H1 (cell line): ENCODE measurements at regions not wholly inside any gene's neighbourhood (a gene's known extent, or its start where the extent isn't known, plus 50 kb on each side); places are given as distances from the start of the nearest gene placed in this dataset.

Source experiments
- CTCF ChIA-PET: fragments of 300-600 bp; sonication (Branson Sonifier 250); formaldehyde crosslinking; loops from one replicate; lab custom pipeline; 2021; ENCODE audit not compliant: partially characterized antibody; lab: Charles Lee
- POLR2A ChIA-PET: fragments of 300-600 bp; sonication (Branson Sonifier 250); formaldehyde crosslinking; loops from one replicate; lab custom pipeline; 2021; ENCODE audit warnings: inconsistent platforms; ENCODE audit not compliant: partially characterized antibody; lab: Charles Lee
- DNase-seq, 2 experiments: peaks; one replicate each; pipeline versions ENCODE4 v3.0.0 to v3.0.0-alpha.2; 2010 to 2022; ENCODE audit warnings: low spot score in 2 of 2, low read depth in 1 of 2, mixed read lengths in 1 of 2
- FAIRE-seq: peaks from 2 replicates; lab custom pipeline; 2011; peaks lifted over from hg19 to GRCh38; lab: Jason Lieb, UNC
- H2AFZ ChIP-seq: 2 replicates; pipeline ENCODE4 v1.8.1; 2012; ENCODE audit warnings: low read length, inconsistent platforms
- H2AK5ac ChIP-seq: 2 replicates; pipeline ENCODE4 v1.6.1; 2013; ENCODE audit warnings: low read depth, low read length
- H2BK120ac ChIP-seq: replicated peaks from 2 replicates; pipeline ENCODE3; 2013; ENCODE audit warnings: low read depth, low read length, inconsistent platforms
- H2BK12ac ChIP-seq: 2 replicates; pipeline ENCODE4 v1.6.1; 2013; ENCODE audit warnings: low read depth, low read length
- H2BK15ac ChIP-seq: 2 replicates; pipeline ENCODE4 v1.6.1; 2013; ENCODE audit warnings: low read length
- H2BK20ac ChIP-seq: 2 replicates; pipeline ENCODE4 v1.6.1; 2013; ENCODE audit warnings: low read length
- H2BK5ac ChIP-seq: 2 replicates; pipeline ENCODE4 v1.6.1; 2013; ENCODE audit warnings: low read depth, low read length
- H3K14ac ChIP-seq: 2 replicates; pipeline ENCODE4 v1.6.1; 2013; ENCODE audit warnings: inconsistent platforms; ENCODE audit not compliant: insufficient read length
- H3K18ac ChIP-seq: 2 replicates; pipeline ENCODE4 v1.6.1; 2013; ENCODE audit warnings: low read length; ENCODE audit errors: extremely low read depth
- H3K23ac ChIP-seq: 2 replicates; pipeline ENCODE4 v1.6.1; 2013; ENCODE audit warnings: inconsistent platforms; ENCODE audit not compliant: insufficient read length
- H3K23me2 ChIP-seq: 2 replicates; pipeline ENCODE4 v1.6.1; 2013; ENCODE audit warnings: low read depth, low read length
- H3K27ac ChIP-seq: 2 replicates; pipeline ENCODE4 v1.6.1; 2011; ENCODE audit warnings: low read depth, low read length, inconsistent platforms
- H3K27me3 ChIP-seq, 4 experiments: replicated peaks in 1 of 4; 1 replicate in 1 of 4; 2 replicates in 3 of 4; pipeline versions ENCODE4 v1.6.1 to v1.8.1; 2011 to 2013; ENCODE audit warnings: low read length in 3 of 4, mild to moderate bottlenecking in 3 of 4, inconsistent platforms in 2 of 4, mixed read lengths in 2 of 4, moderate library complexity in 1 of 4; ENCODE audit not compliant: control insufficient read depth in 3 of 4, insufficient read depth in 3 of 4; ENCODE audit errors: extremely low read depth in 1 of 4
- H3K36me3 ChIP-seq, 4 experiments: 2 replicates each; pipeline versions ENCODE4 v1.6.1 to v1.8.1; 2011 to 2013; ENCODE audit warnings: mild to moderate bottlenecking in 4 of 4, low read length in 3 of 4, moderate library complexity in 2 of 4, control low read depth in 1 of 4, inconsistent platforms in 1 of 4; ENCODE audit not compliant: insufficient read depth in 4 of 4, control insufficient read depth in 2 of 4
- H3K4ac ChIP-seq: replicated peaks from 2 replicates; pipeline ENCODE3; 2013; ENCODE audit warnings: low read length, low read depth, mixed read lengths, inconsistent platforms; ENCODE audit not compliant: insufficient read length
- H3K4me1 ChIP-seq, 4 experiments: replicated peaks in 1 of 4; 1 replicate in 1 of 4; 2 replicates in 3 of 4; pipeline versions ENCODE4 v1.6.1 to v1.8.1; 2011 to 2013; ENCODE audit warnings: low read length in 3 of 4, inconsistent platforms in 2 of 4, mixed read lengths in 1 of 4; ENCODE audit not compliant: insufficient read depth in 4 of 4, control insufficient read depth in 3 of 4
- H3K4me2 ChIP-seq, 2 experiments: 2 replicates each; pipeline versions ENCODE4 v1.6.1 to v1.8.1; 2011 to 2013; ENCODE audit warnings: low read depth in 2 of 2, low read length in 2 of 2, control low read depth in 1 of 2, inconsistent platforms in 1 of 2, mild to moderate bottlenecking in 1 of 2; ENCODE audit not compliant: insufficient read depth in 1 of 2
- H3K4me3 ChIP-seq, 4 experiments: fragments of 200-600, 300-600 bp in 1 of 4; sonication (generic), shearing (Covaris generic), sonication (Bioruptor Twin) in 1 of 4; 2 replicates each; pipeline versions ENCODE4 v1.5.1 to v1.8.1; 2011 to 2016; ENCODE audit warnings: low read length in 4 of 4, low read depth in 3 of 4, control low read depth in 2 of 4, inconsistent platforms in 2 of 4, mild to moderate bottlenecking in 2 of 4, mixed read lengths in 1 of 4, moderate library complexity in 1 of 4; ENCODE audit not compliant: insufficient read depth in 2 of 4; ENCODE audit errors: extremely low read depth in 1 of 4
- H3K56ac ChIP-seq: replicated peaks from 2 replicates; pipeline ENCODE3; 2013; ENCODE audit warnings: low read depth, mild to moderate bottlenecking, mixed read lengths, low read length, inconsistent platforms; ENCODE audit not compliant: insufficient read length
- H3K79me1 ChIP-seq: 2 replicates; pipeline ENCODE4 v1.6.1; 2013; ENCODE audit warnings: low read depth, low read length, control low read depth
- H3K79me2 ChIP-seq, 2 experiments: 2 replicates each; pipeline versions ENCODE4 v1.6.1 to v1.8.1; 2012 to 2013; ENCODE audit warnings: low read length in 2 of 2, mild to moderate bottlenecking in 2 of 2, inconsistent platforms in 1 of 2; ENCODE audit not compliant: insufficient read depth in 2 of 2, control insufficient read depth in 1 of 2
- H3K9ac ChIP-seq, 4 experiments: replicated peaks in 1 of 4; 1 replicate in 1 of 4; 2 replicates in 3 of 4; pipeline versions ENCODE4 v1.6.1 to v1.8.1; 2011 to 2013; ENCODE audit warnings: low read depth in 3 of 4, low read length in 3 of 4, control low read depth in 2 of 4, mild to moderate bottlenecking in 2 of 4, moderate library complexity in 2 of 4, inconsistent platforms in 1 of 4; ENCODE audit errors: extremely low read depth in 1 of 4
- H3K9me3 ChIP-seq, 2 experiments: 2 replicates each; pipeline versions ENCODE4 v1.6.1 to v1.8.1; 2012 to 2013; ENCODE audit warnings: mild to moderate bottlenecking in 2 of 2, moderate library complexity in 2 of 2, control low read depth in 1 of 2, inconsistent platforms in 1 of 2, low read depth in 1 of 2, low read length in 1 of 2, mixed read lengths in 1 of 2; ENCODE audit not compliant: insufficient read depth in 2 of 2
- H4K20me1 ChIP-seq, 2 experiments: replicated peaks in 1 of 2; 2 replicates each; pipeline versions ENCODE3 to v1.8.1; 2011 to 2013; ENCODE audit warnings: inconsistent platforms in 2 of 2, low read length in 2 of 2, mild to moderate bottlenecking in 1 of 2; ENCODE audit not compliant: insufficient read depth in 2 of 2, control insufficient read depth in 1 of 2
- H4K5ac ChIP-seq: 2 replicates; pipeline ENCODE4 v1.6.1; 2013; ENCODE audit warnings: low read length, low read depth, mixed read lengths, inconsistent platforms; ENCODE audit not compliant: insufficient read length
- H4K8ac ChIP-seq: 2 replicates; pipeline ENCODE4 v1.8.0; 2013; ENCODE audit warnings: mild to moderate bottlenecking, moderate library complexity, low read length, inconsistent platforms; ENCODE audit not compliant: insufficient read depth; ENCODE audit errors: extremely low read depth
- H4K91ac ChIP-seq: replicated peaks from 2 replicates; pipeline ENCODE3; 2013; ENCODE audit warnings: low read length, mixed read lengths, inconsistent platforms; ENCODE audit not compliant: insufficient read length
- EZH2 ChIP-seq: fragments of 200-600 bp; sonication (generic); IDR thresholded peaks from 2 replicates; pipeline ENCODE4 v1.7.1; 2012; ENCODE audit warnings: low read depth, mild to moderate bottlenecking, moderate library complexity, low read length, inconsistent platforms; ENCODE audit not compliant: severe bottlenecking
- SP4 ChIP-seq: IDR thresholded peaks from 2 replicates; pipeline ENCODE4 v1.6.1; 2012; ENCODE audit warnings: low read length, inconsistent platforms
- YY1 ChIP-seq: IDR thresholded peaks from 2 replicates; pipeline ENCODE4 v1.6.1; 2011; ENCODE audit warnings: low read depth, mild to moderate bottlenecking, low read length
- WGBS, 2 experiments: shearing (Covaris generic) in 1 of 2; methylation state at CpG; one replicate each; pipeline versions ENCODE4 v1.1.6 to v1.1.7; 2013 to 2015; ENCODE audit warnings: low lambda C conversion rate in 2 of 2, mixed read lengths in 2 of 2, inconsistent platforms in 1 of 2, low coverage in 1 of 2, missing lambda C conversion rate in 1 of 2; ENCODE audit not compliant: insufficient replicate concordance in 2 of 2, insufficient coverage in 1 of 2, insufficient read length in 1 of 2; ENCODE audit errors: extremely low coverage in 1 of 2, missing lambda C conversion rate in 1 of 2; 5-methylcytosine and 5-hydroxymethylcytosine counted together

GRCh38 chr15:69609176-69609575 is 156.6 kb downstream of the RPLP1 start:
- H3K23ac ChIP-seq = no peak overlapping the region
- no peaks in the 10 kb centered on the region for H4K20me1 ChIP-seq
- no peak for TF ChIP-seq SP4
- no peak for TF ChIP-seq EZH2
- TF ChIP-seq YY1 = no peak
- TF ChIP-seq, all 59 proteins: peak for 0
- H3K9me3 ChIP-seq = no peaks in the 10 kb centered on the region
- no peak overlapping the region for H2BK20ac ChIP-seq
- no peak overlapping the region for H3K27ac ChIP-seq
- no peak overlapping the region for H4K91ac ChIP-seq
- H2BK15ac ChIP-seq = no peak overlapping the region
- H2BK12ac ChIP-seq = no peak overlapping the region
- WGBS, 2 experiments = 86% methylated on average over 5 of the region's 5 CpGs; no CpG with 5 or more reads in 1 of the 2 experiments
- H3K23me2 ChIP-seq = no peaks in the 10 kb centered on the region
- no peak overlapping the region for H2BK5ac ChIP-seq
- H4K8ac ChIP-seq = no peak overlapping the region
- no peaks in the 10 kb centered on the region for H3K4me1 ChIP-seq
- no peak overlapping the region for H3K18ac ChIP-seq
- no peak overlapping the region for H4K5ac ChIP-seq
- ChIA-PET POLR2A (no interaction called here), CTCF (interaction anchor here (0.9 to 1.7 kb wide), 2 partner anchors 13 to 34 kb away, joined by 4 to 5 read pairs; no protein-coding TSS in a partner anchor)
- FAIRE-seq (no peak), DNase-seq (no peak)
- no peak overlapping the region for H3K4me2 ChIP-seq
- H3K27me3 ChIP-seq = peaks cover 0 to 1% (median 0%) of the 10 kb centered on the region in 4 experiments; a peak in 1 of 7 replicates
- no peak overlapping the region for H2AK5ac ChIP-seq
- H3K56ac ChIP-seq = no peak overlapping the region
- H3K79me1 ChIP-seq = no peaks in the 10 kb centered on the region
- H2BK120ac ChIP-seq = no peak overlapping the region
- no peak overlapping the region for H3K14ac ChIP-seq
- no peaks in the 10 kb centered on the region for H3K79me2 ChIP-seq
- no peak overlapping the region for H3K4ac ChIP-seq
- H3K36me3 ChIP-seq = no peaks in the 10 kb centered on the region
- no peak overlapping the region for H3K4me3 ChIP-seq
- no peak overlapping the region for H2AFZ ChIP-seq
- no peak overlapping the region for H3K9ac ChIP-seq
